HepG2 (cell line): ENCODE measurements at regions not wholly inside any gene's neighbourhood (a gene's known extent, or its start where the extent isn't known, plus 50 kb on each side); places are given as distances from the start of the nearest gene placed in this dataset.

Experiments used
- CHD2 ChIP-seq: IDR thresholded peaks from 2 replicates; pipeline ENCODE4 v1.6.1; 2011; ENCODE audit warnings: low read depth, low read length, improper control_type of control experiment
- SRF ChIP-seq: IDR thresholded peaks from 2 replicates; pipeline ENCODE4 v1.6.1; 2011; ENCODE audit warnings: mild to moderate bottlenecking, low read depth, low read length, moderate library complexity

GRCh38 chr19:27675771-27676170 is 1537.2 kb downstream of the UQCRFS1 start:
- TF ChIP-seq SRF (no peak), CHD2 (no peak)
